ENCODE measurements at regions not wholly inside any gene's neighbourhood (a gene's known extent, or its start where the extent isn't known, plus 50 kb on each side); places are given as distances from the start of the nearest gene placed in this dataset.

GRCh38 chr15:31238906-31239305, 87.7 kb upstream of the KLF13 start:
- no peak for DNase-seq (ENCODE audit: low read depth)
- no peak overlapping the region for H3K4me3 ChIP-seq (ENCODE audit: low read depth, low read length)
- no peak for TF ChIP-seq CTCF (IDR thresholded peaks at IDR 0.05; ENCODE audit: insufficient read depth, low read length)

- no peak for DNase-seq (ENCODE audit: low read depth)
- TF ChIP-seq CTCF (IDR thresholded peaks at IDR 0.05; ENCODE audit: insufficient read depth, low read length), result no peak
- H3K4me3 ChIP-seq (ENCODE audit: low read depth, low read length), result no peak overlapping the region
These were observed 87.2 kb upstream of the KLF13 start for GRCh38 chr15:31239409-31239808.

- no peak for TF ChIP-seq CTCF (IDR thresholded peaks at IDR 0.05; ENCODE audit: insufficient read depth, low read length)
- no peak for DNase-seq (ENCODE audit: low read depth)
- no peak overlapping the region for H3K4me3 ChIP-seq (ENCODE audit: low read depth, low read length)
These were observed 84.6 kb upstream of the KLF13 start for GRCh38 chr15:31241888-31242522.

- no peak overlapping the region for H3K4me3 ChIP-seq (ENCODE audit: low read depth, low read length)
- TF ChIP-seq CTCF (IDR thresholded peaks at IDR 0.05; ENCODE audit: insufficient read depth, low read length), result no peak
- DNase-seq (ENCODE audit: low read depth), result no peak
These were observed 82.7 kb upstream of the KLF13 start for GRCh38 chr15:31243895-31244294.

GRCh38 chr15:31245135-31245689, 81.4 kb upstream of the KLF13 start:
- no peak for DNase-seq (ENCODE audit: low read depth)
- no peak overlapping the region for H3K4me3 ChIP-seq (ENCODE audit: low read depth, low read length)
- TF ChIP-seq CTCF (IDR thresholded peaks at IDR 0.05; ENCODE audit: insufficient read depth, low read length), result no peak

GRCh38 chr15:31245756-31246155, 80.9 kb upstream of the KLF13 start:
- DNase-seq (ENCODE audit: low read depth), result peak; percentile 18
- TF ChIP-seq CTCF (IDR thresholded peaks at IDR 0.05; ENCODE audit: insufficient read depth, low read length), result no peak
- H3K4me3 ChIP-seq (ENCODE audit: low read depth, low read length), result no peak overlapping the region

GRCh38 chr15:31247404-31247803, 79.2 kb upstream of the KLF13 start:
- no peak overlapping the region for H3K4me3 ChIP-seq (ENCODE audit: low read depth, low read length)
- TF ChIP-seq CTCF (IDR thresholded peaks at IDR 0.05; ENCODE audit: insufficient read depth, low read length), result no peak
- DNase-seq (ENCODE audit: low read depth), result no peak
